Fibroblast of skin of scalp (primary cell): ENCODE measurements at regions not wholly inside any gene's neighbourhood (a gene's known extent, or its start where the extent isn't known, plus 50 kb on each side); places are given as distances from the start of the nearest gene placed in this dataset.

Source experiments
- DNase-seq: peaks from one replicate; pipeline ENCODE4 v3.0.0-alpha.2; 2013

GRCh38 chr9:106722051-106722753, 140.8 kb upstream of the ZNF462 start:
- no peak for DNase-seq

- DNase-seq = no peak
Measured at GRCh38 chr9:106723926-106724325, 139.0 kb upstream of the ZNF462 start.

- no peak for DNase-seq
Measured at GRCh38 chr9:106724566-106724965, 138.4 kb upstream of the ZNF462 start.

- no peak for DNase-seq
Measured at GRCh38 chr9:106726070-106726815, 136.7 kb upstream of the ZNF462 start.

GRCh38 chr9:106727969-106728368, 135.0 kb upstream of the ZNF462 start:
- no peak for DNase-seq

- no peak for DNase-seq
Measured at GRCh38 chr9:106728860-106729259, 134.1 kb upstream of the ZNF462 start.

GRCh38 chr9:106731910-106732309, 131.1 kb upstream of the ZNF462 start:
- DNase-seq = no peak

GRCh38 chr9:106733828-106734380, 129.1 kb upstream of the ZNF462 start:
- DNase-seq = no peak

GRCh38 chr9:106737516-106737915, 125.5 kb upstream of the ZNF462 start:
- DNase-seq = no peak

GRCh38 chr9:106738109-106738508, 124.9 kb upstream of the ZNF462 start:
- DNase-seq = no peak

GRCh38 chr9:106745457-106745856, 117.5 kb upstream of the ZNF462 start:
- peak; percentile 45 for DNase-seq

- no peak for DNase-seq
Measured at GRCh38 chr9:106745876-106746275, 117.1 kb upstream of the ZNF462 start.

GRCh38 chr9:106751681-106752080, 111.3 kb upstream of the ZNF462 start:
- no peak for DNase-seq

- DNase-seq = no peak
Measured at GRCh38 chr9:106752581-106752980, 110.4 kb upstream of the ZNF462 start.

GRCh38 chr9:106753155-106753671, 109.8 kb upstream of the ZNF462 start:
- no peak for DNase-seq

GRCh38 chr9:106755736-106756135, 107.2 kb upstream of the ZNF462 start:
- DNase-seq = no peak

- DNase-seq = no peak
Measured at GRCh38 chr9:106757514-106757913, 105.5 kb upstream of the ZNF462 start.

GRCh38 chr9:106758911-106759310, 104.1 kb upstream of the ZNF462 start:
- DNase-seq = no peak

- DNase-seq = no peak
Measured at GRCh38 chr9:106761493-106761892, 101.5 kb upstream of the ZNF462 start.

- no peak for DNase-seq
Measured at GRCh38 chr9:106766616-106767015, 96.3 kb upstream of the ZNF462 start.

GRCh38 chr9:106769331-106769730, 93.6 kb upstream of the ZNF462 start:
- peak; percentile 16 for DNase-seq

- no peak for DNase-seq
Measured at GRCh38 chr9:106771608-106772007, 91.4 kb upstream of the ZNF462 start.

GRCh38 chr9:106772523-106773290, 90.3 kb upstream of the ZNF462 start:
- peak; percentile 4 for DNase-seq
